HFFc6 (cell line): ENCODE measurements at regions not wholly inside any gene's neighbourhood (a gene's known extent, or its start where the extent isn't known, plus 50 kb on each side); places are given as distances from the start of the nearest gene placed in this dataset.

Source experiments
- DNase-seq: peaks from one replicate; pipeline ENCODE4 v3.0.0-alpha.2; 2018
- H3K27ac Mint-ChIP-seq: 2 replicates; pipeline ENCODE4 v1.8.0; 2020; ENCODE audit warnings: mild to moderate bottlenecking, mixed read lengths
- H3K27me3 Mint-ChIP-seq: 2 replicates; pipeline ENCODE4 v1.8.0; 2021; ENCODE audit warnings: mild to moderate bottlenecking, moderate library complexity, mixed read lengths; ENCODE audit not compliant: insufficient read depth
- H3K36me3 Mint-ChIP-seq: 2 replicates; pipeline ENCODE4 v1.8.0; 2021; ENCODE audit warnings: low read depth, mixed read lengths
- H3K4me1 Mint-ChIP-seq: 2 replicates; pipeline ENCODE4 v1.8.0; 2020; ENCODE audit warnings: low read depth, mixed read lengths
- H3K4me3 Mint-ChIP-seq: 2 replicates; pipeline ENCODE4 v1.8.0; 2020; ENCODE audit warnings: mild to moderate bottlenecking, moderate library complexity, mixed read lengths
- H3K9me3 Mint-ChIP-seq: 2 replicates; pipeline ENCODE4 v1.8.0; 2020; ENCODE audit warnings: mild to moderate bottlenecking, mixed read lengths
- CTCF ChIP-seq: fragments of 200-600 bp; sonication (generic); IDR thresholded peaks from 2 replicates; pipeline ENCODE4 v1.5.0; 2021; ENCODE audit warnings: antibody characterized with exemption, mild to moderate bottlenecking

GRCh38 chr2:150146879-150147278 is 340.6 kb downstream of the RND3 start:
- Mint-ChIP-seq H3K9me3 (peaks cover 29% of the 10 kb centered on the region), H3K27ac (no peak overlapping the region), H3K4me3 (no peak overlapping the region), H3K36me3 (peaks cover 30% of the 10 kb centered on the region), H3K4me1 (peaks cover 62% of the 10 kb centered on the region), H3K27me3 (no peaks in the 10 kb centered on the region; the same call in 1 of the 2 replicates)
- no peak for DNase-seq
- no peak for TF ChIP-seq CTCF

- no peak for DNase-seq
- no peak for TF ChIP-seq CTCF
- Mint-ChIP-seq H3K4me3 (no peak overlapping the region), H3K27ac (peak overlapping the region; percentile 59), H3K27me3 (no peaks in the 10 kb centered on the region; the same call in 1 of the 2 replicates), H3K36me3 (peaks cover 30% of the 10 kb centered on the region), H3K9me3 (peaks cover 29% of the 10 kb centered on the region), H3K4me1 (peaks cover 78% of the 10 kb centered on the region)
Observed at GRCh38 chr2:150145299-150145692, 342.2 kb downstream of the RND3 start.

- Mint-ChIP-seq H3K4me1 (peaks cover 82% of the 10 kb centered on the region), H3K27ac (peak overlapping the region; percentile 98), H3K36me3 (peaks cover 30% of the 10 kb centered on the region), H3K4me3 (no peak overlapping the region), H3K27me3 (no peaks in the 10 kb centered on the region; the same call in 1 of the 2 replicates), H3K9me3 (peaks cover 29% of the 10 kb centered on the region)
- DNase-seq: no peak
- no peak for TF ChIP-seq CTCF
Observed at GRCh38 chr2:150144546-150145298, 342.7 kb downstream of the RND3 start.

GRCh38 chr2:150143087-150143536 is 344.4 kb downstream of the RND3 start:
- DNase-seq: peak; percentile 77
- Mint-ChIP-seq H3K4me1 (peaks cover 98% of the 10 kb centered on the region), H3K27ac (peak overlapping the region; percentile 98), H3K27me3 (no peaks in the 10 kb centered on the region; the same call in 1 of the 2 replicates), H3K4me3 (peak overlapping the region; percentile 74), H3K9me3 (peaks cover 29% of the 10 kb centered on the region), H3K36me3 (peaks cover 30% of the 10 kb centered on the region)
- no peak for TF ChIP-seq CTCF

DNA sequence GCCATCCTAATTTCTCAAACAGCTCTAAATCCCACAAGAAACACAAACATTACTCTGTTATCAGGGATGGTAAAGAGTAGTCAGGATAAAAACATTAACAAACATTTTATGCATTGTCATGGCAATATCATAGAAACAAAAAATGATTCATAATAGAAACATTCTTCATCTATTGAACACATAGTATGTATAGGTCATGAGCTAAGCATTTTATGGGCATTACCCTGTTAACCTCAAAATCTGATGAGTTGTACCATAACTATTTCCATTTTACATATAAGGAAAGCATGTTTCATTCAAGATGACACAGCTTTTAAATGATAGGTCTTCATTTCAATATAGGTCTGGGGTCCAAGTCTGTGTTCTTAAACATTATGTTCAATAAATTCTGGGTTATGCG is 344.9 kb downstream of the RND3 start:
- DNase-seq: peak; percentile 92
- Mint-ChIP-seq H3K27ac (peak overlapping the region; percentile 98), H3K4me1 (peaks cover 99% of the 10 kb centered on the region), H3K36me3 (peaks cover 25% of the 10 kb centered on the region), H3K9me3 (peaks cover 26% of the 10 kb centered on the region), H3K27me3 (no peaks in the 10 kb centered on the region; the same call in 1 of the 2 replicates), H3K4me3 (peak overlapping the region; percentile 74)
- no peak for TF ChIP-seq CTCF
